Stomach smooth muscle (tissue), 2 donors: ENCODE measurements at regions not wholly inside any gene's neighbourhood (a gene's known extent, or its start where the extent isn't known, plus 50 kb on each side); places are given as distances from the start of the nearest gene placed in this dataset.

Source experiments
- H3K27ac ChIP-seq: one replicate; pipeline ENCODE4 v1.7.0; 2013; ENCODE audit warnings: mild to moderate bottlenecking, low read length, inconsistent platforms
- H3K27me3 ChIP-seq, 2 donors: one replicate each; pipeline ENCODE4 v1.7.0; 2013; ENCODE audit warnings: low read length in 2 of 2; ENCODE audit not compliant: insufficient read depth in 2 of 2, control insufficient read depth in 1 of 2
- H3K36me3 ChIP-seq, 2 donors: one replicate each; pipeline ENCODE4 v1.7.0; 2013; ENCODE audit warnings: low read length in 2 of 2; ENCODE audit not compliant: control insufficient read depth in 2 of 2, insufficient read depth in 2 of 2
- H3K4me1 ChIP-seq: one replicate; pipeline ENCODE4 v1.7.0; 2013; ENCODE audit warnings: low read length; ENCODE audit not compliant: control insufficient read depth, insufficient read depth
- H3K4me3 ChIP-seq, 2 donors: one replicate each; pipeline ENCODE4 v1.7.0; 2013; ENCODE audit warnings: low read length in 2 of 2
- H3K9ac ChIP-seq, 2 donors: one replicate each; pipeline ENCODE4 v1.7.0; 2013; ENCODE audit warnings: low read length in 2 of 2, mild to moderate bottlenecking in 1 of 2
- H3K9me3 ChIP-seq, 2 donors: one replicate each; pipeline ENCODE4 v1.7.0; 2013; ENCODE audit warnings: low read length in 2 of 2; ENCODE audit not compliant: control insufficient read depth in 2 of 2
- donor health status: healthy.
- donor health status: Pancreatic carcinoma.

GRCh38 chr9:88805217-88805943, 185.9 kb upstream of the S1PR3 start:
- Histone ChIP-seq H3K36me3 (no peaks in the 10 kb centered on the region), H3K27me3 (no peaks in the 10 kb centered on the region), H3K4me1 (no peaks in the 10 kb centered on the region), H3K4me3 (no peak overlapping the region), H3K9ac (no peak overlapping the region), H3K9me3 (peaks cover 0 to 3% of the 10 kb centered on the region in 2 donors), H3K27ac (no peak overlapping the region)

GRCh38 chr9:88807426-88807825, 183.8 kb upstream of the S1PR3 start:
- no peak overlapping the region for H3K4me3 ChIP-seq
- no peak overlapping the region for H3K9ac ChIP-seq
- H3K27me3 ChIP-seq = no peaks in the 10 kb centered on the region
- H3K27ac ChIP-seq = no peak overlapping the region
- H3K36me3 ChIP-seq = no peaks in the 10 kb centered on the region
- H3K9me3 ChIP-seq = peaks cover 0 to 3% of the 10 kb centered on the region in 2 donors
- no peaks in the 10 kb centered on the region for H3K4me1 ChIP-seq

GRCh38 chr9:88808019-88808656, 183.1 kb upstream of the S1PR3 start:
- Histone ChIP-seq H3K4me3 (no peak overlapping the region), H3K27ac (no peak overlapping the region), H3K9me3 (no peaks in the 10 kb centered on the region), H3K9ac (no peak overlapping the region), H3K36me3 (no peaks in the 10 kb centered on the region), H3K4me1 (no peaks in the 10 kb centered on the region), H3K27me3 (no peaks in the 10 kb centered on the region)

GRCh38 chr9:88808761-88809354, 182.4 kb upstream of the S1PR3 start:
- no peaks in the 10 kb centered on the region for H3K9me3 ChIP-seq
- no peak overlapping the region for H3K9ac ChIP-seq
- H3K27ac ChIP-seq = no peak overlapping the region
- H3K4me1 ChIP-seq = no peaks in the 10 kb centered on the region
- no peaks in the 10 kb centered on the region for H3K36me3 ChIP-seq
- no peak overlapping the region for H3K4me3 ChIP-seq
- no peaks in the 10 kb centered on the region for H3K27me3 ChIP-seq

- no peak overlapping the region for H3K27ac ChIP-seq
- H3K4me3 ChIP-seq = no peak overlapping the region
- H3K36me3 ChIP-seq = no peaks in the 10 kb centered on the region
- no peaks in the 10 kb centered on the region for H3K27me3 ChIP-seq
- H3K4me1 ChIP-seq = peaks cover under 1% of the 10 kb centered on the region
- no peak overlapping the region for H3K9ac ChIP-seq
- H3K9me3 ChIP-seq = no peaks in the 10 kb centered on the region
These were observed 181.7 kb upstream of the S1PR3 start for GRCh38 chr9:88809355-88810161.

GRCh38 chr9:88810826-88811225, 180.4 kb upstream of the S1PR3 start:
- Histone ChIP-seq H3K36me3 (no peaks in the 10 kb centered on the region), H3K4me3 (no peak overlapping the region), H3K9ac (no peak overlapping the region), H3K4me1 (peaks cover 8% of the 10 kb centered on the region), H3K9me3 (no peaks in the 10 kb centered on the region), H3K27ac (no peak overlapping the region), H3K27me3 (no peaks in the 10 kb centered on the region)

- H3K9ac ChIP-seq = no peak overlapping the region
- H3K9me3 ChIP-seq = no peaks in the 10 kb centered on the region
- no peak overlapping the region for H3K4me3 ChIP-seq
- no peak overlapping the region for H3K27ac ChIP-seq
- H3K36me3 ChIP-seq = no peaks in the 10 kb centered on the region
- no peaks in the 10 kb centered on the region for H3K27me3 ChIP-seq
- H3K4me1 ChIP-seq = peaks cover 8% of the 10 kb centered on the region
These were observed 179.8 kb upstream of the S1PR3 start for GRCh38 chr9:88811511-88811910.

- Histone ChIP-seq H3K4me1 (peaks cover 8% of the 10 kb centered on the region), H3K27ac (no peak overlapping the region), H3K9me3 (no peaks in the 10 kb centered on the region)
These were observed 178.2 kb upstream of the S1PR3 start for GRCh38 chr9:88812938-88813637.

GRCh38 chr9:88813638-88814209, 177.5 kb upstream of the S1PR3 start:
- no peaks in the 10 kb centered on the region for H3K9me3 ChIP-seq
- no peak overlapping the region for H3K9ac ChIP-seq
- no peaks in the 10 kb centered on the region for H3K36me3 ChIP-seq
- peaks cover 8% of the 10 kb centered on the region for H3K4me1 ChIP-seq
- H3K4me3 ChIP-seq = no peak overlapping the region
- no peak overlapping the region for H3K27ac ChIP-seq
- H3K27me3 ChIP-seq = no peaks in the 10 kb centered on the region

More at GRCh38 chr9:88812938-88813637, 178.2 kb upstream of the S1PR3 start:
- no peaks in the 10 kb centered on the region for H3K36me3 ChIP-seq
- no peaks in the 10 kb centered on the region for H3K27me3 ChIP-seq
- no peak overlapping the region for H3K9ac ChIP-seq
- H3K4me3 ChIP-seq = no peak overlapping the region

- Histone ChIP-seq H3K27ac (no peak overlapping the region), H3K4me1 (peaks cover 8% of the 10 kb centered on the region), H3K36me3 (no peaks in the 10 kb centered on the region), H3K9ac (no peak overlapping the region), H3K9me3 (no peaks in the 10 kb centered on the region), H3K27me3 (no peaks in the 10 kb centered on the region), H3K4me3 (peak overlapping the region; percentile 8 to 15)
These were observed 176.7 kb upstream of the S1PR3 start for GRCh38 chr9:88814577-88814976.
